HG03135 (cell line): ENCODE measurements at regions not wholly inside any gene's neighbourhood (a gene's known extent, or its start where the extent isn't known, plus 50 kb on each side); places are given as distances from the start of the nearest gene placed in this dataset.
"Not testable (repeated sequence)": the region's sequence is repeated elsewhere in the genome, so short reads cannot be mapped to it uniquely, and the experiment has no call there.

Experiments used
- ATAC-seq: cut with Tn5 transposase; IDR thresholded peaks from one replicate; pipeline ENCODE4 v1.9.1; 2021; ENCODE audit warnings: mild to moderate bottlenecking, moderate library complexity; ENCODE audit not compliant: unreplicated experiment

DNA sequence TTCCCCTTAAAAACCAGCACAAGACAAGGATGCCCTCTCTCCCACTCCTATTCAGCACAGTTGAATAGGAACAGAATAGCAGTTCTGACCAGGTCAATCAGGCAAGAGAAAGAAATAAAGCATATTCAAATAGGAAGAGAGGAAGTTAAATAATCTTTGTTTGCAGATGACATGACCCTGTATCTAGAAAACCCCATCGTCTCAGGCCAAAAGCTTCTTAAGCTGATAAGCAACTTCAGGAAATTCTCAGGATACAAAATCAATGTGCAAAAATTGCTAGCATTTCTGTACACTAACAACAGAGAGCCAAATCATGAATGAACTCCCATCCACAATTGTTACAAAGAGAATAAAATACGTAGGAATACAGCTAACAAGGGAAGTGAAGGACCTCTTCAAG is 394.1 kb upstream of the NFIA start:
- not testable (repeated sequence) for ATAC-seq

DNA sequence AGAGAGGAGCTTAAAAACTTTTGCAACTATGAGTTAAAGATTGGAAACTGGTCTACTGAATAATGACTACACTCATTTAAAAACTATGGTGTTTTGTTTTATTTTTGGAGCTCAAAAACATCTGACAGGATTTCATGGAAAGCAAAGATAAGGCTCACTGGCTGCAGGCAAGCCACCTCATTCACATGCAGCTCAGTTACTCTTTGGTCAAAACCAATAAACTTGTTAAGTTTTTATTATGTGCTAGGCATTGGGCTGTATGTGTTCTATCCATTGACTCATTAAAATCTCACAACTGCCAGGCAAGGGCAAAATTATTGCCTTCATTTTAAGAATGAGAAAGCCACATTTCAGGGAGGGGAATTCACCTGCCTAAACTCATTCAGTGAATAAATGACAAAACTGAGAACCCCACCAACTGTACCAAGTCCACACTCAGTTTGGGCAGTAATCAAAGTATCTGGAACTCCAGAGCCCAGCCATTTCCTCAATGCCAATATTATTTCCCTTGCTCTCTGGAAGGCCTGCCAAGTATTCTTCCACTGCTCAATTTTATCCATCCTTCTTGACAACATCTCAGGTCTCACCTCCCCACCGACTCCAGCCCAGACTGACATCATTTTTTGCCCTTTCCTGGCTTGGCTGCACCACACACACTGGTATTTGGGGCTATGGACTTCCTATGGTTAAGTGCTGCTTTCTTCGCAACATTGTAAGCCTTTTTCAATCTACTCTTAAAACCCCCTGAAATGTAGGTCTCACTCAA is 401.1 kb upstream of the NFIA start:
- ATAC-seq = no peak

DNA sequence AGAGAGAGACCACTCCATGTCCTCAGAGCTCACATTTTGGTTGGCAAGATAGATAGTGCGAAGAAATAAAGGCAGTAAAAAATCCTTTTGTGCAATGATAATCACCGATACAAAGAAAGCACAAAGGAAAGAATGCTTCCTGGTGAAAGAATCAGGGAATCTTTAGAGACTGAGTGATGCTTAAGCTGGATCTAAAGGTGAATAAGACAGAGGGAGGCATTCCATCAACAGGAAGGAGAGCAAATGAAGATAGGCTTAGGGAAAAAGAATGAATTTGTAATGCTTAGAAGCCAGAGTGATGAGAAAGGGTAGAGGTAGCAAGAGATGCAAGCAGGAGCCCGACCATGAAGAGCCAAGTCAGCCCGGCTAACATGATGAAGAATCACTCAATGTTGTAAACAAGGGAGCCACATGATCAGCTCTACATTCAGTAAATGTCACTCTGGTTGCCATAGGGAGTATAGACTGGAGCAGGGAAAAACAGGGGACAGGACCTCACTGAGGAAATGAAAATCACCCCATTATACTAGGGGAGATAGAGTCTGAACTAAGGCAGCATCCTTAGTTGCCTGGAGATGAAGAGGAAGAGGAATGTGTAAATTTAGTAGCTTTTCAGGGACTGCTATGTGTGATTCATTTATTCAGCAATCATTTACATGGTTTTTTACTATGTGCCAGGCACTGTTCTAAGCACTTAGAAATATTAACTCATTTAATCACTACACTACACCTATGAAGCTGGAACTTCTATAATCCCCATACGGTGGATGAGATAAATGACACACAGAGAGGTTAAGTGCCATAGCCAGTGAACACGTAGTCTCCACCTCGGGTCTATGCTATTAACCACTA is 402.6 kb upstream of the NFIA start:
- no peak for ATAC-seq

DNA sequence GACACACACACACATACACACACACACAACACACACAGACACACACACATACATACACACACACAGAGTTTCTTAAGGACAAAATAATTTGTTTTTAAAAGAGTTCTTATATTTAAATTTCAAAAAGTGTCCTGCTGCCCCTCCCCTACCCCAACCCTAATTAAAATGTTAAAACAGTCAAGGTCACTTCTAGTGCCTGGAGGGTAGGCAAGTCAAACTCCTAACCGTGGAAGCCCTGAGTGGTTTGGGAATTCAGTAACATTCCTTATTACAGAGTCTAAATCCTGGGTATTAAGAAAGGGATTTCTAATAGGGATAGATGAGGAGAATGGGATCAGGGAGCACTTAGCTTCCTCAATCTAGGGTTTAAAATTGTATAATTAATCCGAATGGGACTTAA is 403.6 kb upstream of the NFIA start:
- ATAC-seq = no peak

DNA sequence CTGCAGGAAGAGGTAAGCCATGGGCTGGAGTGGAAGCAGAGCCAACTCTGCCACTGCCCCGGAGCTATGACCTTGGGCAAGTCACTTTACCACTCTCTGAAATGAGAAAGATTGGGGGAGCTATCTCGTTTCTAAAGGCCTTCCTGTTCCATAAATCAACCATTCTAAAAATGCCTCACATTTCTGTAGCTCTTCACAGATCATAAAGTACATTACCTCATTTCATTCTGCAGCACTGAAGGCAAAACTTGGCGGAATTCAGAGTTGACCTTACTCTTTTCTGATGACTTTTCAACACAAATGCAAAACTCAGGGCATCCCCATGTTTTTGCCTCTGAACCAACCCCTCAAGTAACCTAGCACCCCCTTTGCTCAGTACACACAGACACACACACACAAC is 404.0 kb upstream of the NFIA start:
- no peak for ATAC-seq

DNA sequence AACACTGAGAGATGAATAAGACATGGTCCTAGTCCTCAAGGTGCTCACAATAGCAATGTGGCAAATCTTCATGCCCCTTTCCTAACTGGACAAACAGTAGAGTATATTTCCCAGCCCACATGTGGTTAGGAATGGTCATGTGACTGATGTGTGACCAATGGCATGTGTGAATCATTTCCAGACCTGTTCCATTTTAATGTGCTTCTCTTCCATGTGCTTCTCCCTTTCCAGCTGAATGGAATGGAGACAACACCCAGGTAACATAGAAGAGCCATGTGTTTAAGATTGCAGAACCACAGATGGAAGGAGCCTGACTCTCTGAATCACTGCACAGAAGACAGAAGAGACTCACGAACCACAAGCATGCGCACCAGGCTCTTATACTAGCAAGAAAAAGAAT is 409.9 kb upstream of the NFIA start:
- ATAC-seq = no peak

DNA sequence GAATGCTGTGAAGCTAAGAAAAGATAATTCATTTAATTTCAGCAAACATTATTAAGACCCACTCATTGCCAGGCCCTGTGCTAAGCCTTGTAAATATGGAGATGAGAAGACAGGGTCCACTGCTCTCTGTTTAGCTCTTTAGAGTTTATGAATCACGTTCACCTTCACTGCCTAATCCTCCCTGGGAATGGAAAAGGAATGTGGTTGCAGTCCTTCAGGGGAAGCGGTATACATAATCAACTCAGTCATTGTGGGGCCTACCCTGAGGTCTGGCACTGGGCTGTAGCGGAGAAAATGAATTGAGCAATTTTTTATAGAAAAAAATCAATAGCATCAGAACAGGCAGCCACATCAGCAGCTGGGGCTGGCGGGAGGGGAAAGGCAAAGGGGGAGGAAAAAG is 412.1 kb upstream of the NFIA start:
- ATAC-seq = no peak

DNA sequence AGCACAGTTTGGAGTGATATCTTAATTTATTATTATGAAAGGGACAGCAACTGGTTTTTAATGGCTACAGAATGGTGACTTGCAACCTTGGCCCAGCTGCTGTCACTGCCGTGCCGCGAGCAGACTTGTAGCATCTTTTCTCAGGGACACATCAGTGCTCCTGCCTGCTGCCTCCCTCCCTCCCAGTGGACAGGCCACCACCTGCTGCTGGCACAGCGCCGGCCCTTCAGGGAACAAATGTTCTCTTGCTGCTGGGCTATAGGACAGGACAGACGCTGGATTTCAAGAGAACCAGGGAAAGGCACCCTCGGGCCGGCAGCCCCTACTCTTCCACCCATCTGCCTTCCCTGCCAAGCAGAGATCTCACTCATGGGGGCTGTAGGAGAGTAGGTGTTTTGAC is 413.8 kb upstream of the NFIA start:
- ATAC-seq = no peak

DNA sequence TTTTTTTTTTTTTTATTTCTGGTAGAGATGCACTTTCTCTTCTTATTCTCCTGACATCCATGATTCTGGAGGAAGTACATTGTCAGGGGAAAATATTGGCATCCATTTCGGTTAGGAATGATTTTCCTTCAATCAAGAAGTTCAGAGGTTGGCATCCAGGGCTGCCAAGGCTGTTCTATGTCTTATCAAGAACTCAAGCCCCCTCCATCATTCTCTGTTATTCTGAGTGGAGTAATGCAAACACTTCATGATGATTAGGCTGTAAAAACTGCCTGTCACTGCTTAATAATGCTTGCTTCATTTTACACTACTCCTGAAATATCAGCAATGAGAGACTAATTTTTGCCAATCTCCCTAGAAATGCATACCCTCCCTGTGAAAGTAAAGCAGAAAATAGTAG is 417.1 kb upstream of the NFIA start:
- no peak for ATAC-seq

DNA sequence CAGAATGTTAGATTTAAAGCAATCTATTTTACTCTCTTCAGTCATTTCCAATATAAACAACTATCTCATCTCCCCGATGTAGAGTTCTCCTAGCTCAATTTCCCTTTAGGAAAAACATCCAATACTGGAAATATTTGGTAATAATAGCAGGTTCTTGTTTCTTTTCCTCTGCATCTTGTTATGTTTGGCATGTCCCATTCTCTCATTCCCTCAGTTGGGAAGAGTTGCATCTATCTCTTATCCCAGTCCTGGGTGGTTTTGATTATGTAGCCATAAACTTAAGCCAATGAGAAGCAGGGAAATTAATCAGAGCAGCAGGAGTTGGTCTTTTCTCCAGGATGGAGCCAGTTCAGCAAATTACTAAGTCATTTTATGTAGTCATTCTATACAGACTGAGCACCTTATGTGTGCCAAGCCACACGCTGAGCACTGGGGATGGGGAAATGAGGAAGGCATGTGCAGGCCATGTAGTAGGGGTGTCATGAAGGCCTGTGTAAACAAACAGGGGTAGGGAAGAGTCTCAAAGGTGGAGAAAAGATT is 418.2 kb upstream of the NFIA start:
- ATAC-seq = no peak

DNA sequence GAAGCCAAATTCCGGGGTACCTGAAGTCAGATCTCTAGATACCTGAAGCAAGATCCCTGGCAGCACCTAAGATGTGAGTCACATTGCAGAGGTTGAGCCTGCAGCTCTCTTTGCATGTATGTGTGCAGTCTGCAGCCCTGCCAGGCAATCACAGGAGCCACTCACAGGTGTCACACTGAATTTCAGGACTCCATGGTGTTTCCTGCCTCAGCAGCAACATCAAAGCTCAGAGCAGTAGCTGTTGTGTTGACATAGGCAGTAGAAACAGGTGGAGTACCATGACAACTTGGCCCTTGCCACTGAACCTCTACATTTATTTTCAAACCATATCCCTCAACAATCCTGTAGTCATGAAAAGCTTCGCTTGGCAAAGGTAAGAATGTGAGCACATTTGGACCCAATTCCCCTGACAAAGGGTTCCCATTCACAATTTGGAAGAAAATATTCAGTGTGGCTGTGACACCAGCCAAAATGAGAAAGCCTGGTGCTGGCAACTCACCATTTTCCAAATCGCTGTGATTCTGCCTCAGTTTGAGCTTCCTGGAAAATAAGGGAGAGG is 419.8 kb upstream of the NFIA start:
- no peak for ATAC-seq

DNA sequence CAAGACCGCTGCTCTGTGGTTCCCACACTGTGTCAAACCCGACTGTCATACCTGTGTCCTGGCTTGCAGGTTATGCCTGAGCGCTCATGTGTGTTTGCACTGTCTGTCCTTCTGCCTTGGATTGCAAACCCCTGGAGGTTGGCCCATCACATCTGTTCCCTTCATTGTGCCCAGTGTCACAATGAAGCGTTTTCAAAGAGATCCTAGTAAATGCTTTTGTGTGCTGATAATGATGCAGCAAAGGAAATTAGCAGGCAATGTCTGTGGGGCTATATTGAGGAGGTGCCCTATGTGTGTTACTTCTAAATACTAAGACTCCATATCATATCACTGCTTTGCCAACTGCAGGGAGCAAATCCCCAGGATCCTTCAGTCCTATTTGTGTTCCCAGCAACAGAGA is 424.4 kb upstream of the NFIA start:
- no peak for ATAC-seq

DNA sequence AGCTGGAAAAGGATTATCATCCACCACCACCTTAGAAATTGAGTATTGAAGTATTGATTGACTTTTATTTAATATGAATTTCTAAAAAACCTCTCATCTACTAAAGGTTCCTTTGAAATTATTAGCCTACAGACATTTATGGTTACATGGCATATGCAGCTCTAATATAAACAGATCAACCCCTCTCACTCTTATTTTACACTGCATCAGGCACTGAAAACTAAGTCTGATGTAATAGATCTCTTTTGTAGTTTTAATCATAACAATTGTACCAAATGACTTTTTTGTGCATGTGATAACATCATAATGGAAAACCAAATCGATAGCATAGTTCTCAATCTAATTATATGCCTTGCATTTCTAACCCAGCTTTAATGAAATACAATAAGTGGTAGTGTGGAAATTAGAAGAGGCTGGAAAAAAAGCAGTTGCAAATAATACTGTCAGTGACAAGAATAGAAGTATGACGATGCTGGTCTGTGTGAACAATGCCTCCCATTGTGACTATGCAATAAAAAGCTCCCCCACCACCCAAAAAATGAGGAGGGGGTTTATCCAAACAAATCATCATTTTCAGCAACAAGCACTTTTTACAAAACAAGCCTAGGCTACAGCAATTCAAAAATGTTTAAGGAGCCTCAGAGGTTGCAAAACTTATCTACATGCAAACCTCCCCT is 426.5 kb upstream of the NFIA start:
- ATAC-seq = no peak

DNA sequence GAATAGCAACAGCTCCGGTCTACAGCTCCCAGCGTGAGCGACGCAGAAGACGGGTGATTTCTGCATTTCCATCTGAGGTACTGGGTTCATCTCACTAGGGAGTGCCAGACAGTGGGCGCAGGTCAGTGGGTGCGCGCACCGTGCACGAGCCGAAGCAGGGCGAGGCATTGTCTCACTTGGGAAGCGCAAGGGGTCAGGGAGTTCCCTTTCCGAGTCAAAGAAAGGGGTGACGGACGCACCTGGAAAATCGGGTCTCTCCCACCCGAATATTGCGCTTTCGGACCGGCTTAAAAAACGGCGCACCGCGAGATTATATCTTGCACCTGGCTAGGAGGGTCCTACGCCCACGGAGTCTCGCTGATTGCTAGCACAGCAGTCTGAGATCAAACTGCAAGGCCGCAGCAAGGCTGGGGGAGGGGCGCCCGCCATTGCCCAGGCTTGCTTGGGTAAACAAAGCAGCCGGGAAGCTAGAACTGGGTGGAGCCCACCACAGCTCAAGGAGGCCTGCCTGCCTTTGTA is 442.3 kb upstream of the NFIA start:
- not testable (repeated sequence) for ATAC-seq

DNA sequence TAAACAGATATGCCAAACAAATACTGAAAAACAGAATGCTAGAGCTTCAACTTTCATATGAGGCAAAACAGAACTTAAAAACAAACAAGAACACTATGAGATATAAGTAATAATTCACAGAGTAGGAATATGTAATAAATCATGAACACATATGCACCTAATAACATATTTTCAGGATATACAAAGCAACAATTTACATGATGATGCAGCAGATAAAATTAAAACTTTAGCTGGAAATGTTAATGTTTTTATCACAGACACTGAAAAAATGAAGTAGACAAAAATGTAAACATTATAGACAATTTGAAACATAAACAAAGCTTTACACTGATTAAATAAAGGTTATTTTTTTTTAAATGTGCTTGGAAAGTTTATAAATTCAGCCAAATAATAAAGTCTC is 443.1 kb upstream of the NFIA start:
- ATAC-seq = no peak

DNA sequence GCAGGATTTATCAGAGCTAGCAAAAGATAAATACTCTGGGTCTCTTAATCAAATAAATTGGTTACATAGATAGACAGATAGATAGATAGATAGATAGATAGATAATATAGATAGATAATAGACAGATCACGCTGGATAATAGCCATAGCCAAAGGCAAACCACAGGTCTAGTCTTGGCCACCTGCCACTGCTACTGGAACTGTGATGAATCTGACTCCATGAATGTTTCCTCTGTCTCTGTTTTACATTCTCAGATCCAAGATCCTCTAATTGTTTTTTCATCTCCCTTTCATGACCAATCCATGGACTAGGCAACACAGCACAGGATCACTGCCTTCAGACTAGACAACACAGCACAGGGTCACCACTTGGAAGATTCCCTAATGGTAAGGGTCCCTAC is 444.7 kb upstream of the NFIA start:
- no peak for ATAC-seq

DNA sequence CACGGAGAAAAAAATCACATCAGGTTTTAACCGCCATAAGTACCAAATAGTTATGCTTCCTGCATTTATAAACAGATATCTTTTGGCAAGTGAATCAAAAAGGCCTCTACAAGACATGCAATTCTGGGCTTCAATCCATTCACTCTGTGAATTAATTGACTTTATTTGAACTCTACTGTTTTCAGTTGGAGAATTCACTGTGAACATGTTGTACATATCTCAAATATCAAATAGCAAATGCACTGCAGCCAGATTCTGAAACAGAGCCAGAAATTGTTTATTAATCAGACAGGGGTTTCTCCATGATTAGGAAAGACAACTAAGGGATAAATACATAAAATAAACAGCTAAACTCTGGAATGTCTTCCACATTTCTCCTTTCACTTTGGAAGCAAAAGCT is 445.4 kb upstream of the NFIA start:
- no peak for ATAC-seq

DNA sequence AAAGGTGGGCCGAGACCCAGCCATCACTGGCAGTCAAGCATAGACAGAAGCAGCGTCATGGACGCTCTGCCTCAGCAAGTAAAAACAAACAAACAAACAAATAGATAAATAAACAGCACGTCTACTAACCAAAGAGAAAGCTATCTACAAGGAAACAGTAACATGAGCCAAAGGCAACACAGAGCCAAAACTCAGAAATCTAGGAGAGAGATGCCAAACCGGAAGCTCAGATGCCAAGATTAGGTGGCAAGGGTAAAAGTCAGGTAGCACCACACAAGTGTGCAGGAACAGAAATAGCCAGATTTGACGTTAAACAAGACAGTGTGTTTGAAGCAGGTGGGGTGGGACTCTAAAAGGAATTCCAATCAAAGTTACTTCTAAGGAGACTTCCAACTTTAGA is 448.3 kb upstream of the NFIA start:
- ATAC-seq = no peak

DNA sequence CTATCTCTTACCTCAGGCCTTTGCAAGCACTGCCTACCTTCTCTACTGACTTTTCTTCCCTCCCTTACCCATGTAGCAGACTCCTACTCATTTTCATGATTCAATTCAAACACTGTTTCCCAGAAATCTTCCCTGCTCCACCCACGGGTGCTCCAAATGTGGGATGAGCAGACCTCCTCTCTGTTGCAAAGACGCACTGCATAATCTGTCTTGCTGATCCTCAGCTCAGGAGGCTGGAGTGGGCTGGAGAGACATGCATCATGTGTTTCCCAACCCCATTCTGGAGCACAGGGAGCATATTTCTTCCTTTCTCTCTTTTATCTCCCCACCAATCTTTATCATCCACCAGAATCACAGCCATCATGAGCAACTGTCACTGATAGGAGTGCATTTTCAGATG is 459.9 kb upstream of the NFIA start:
- ATAC-seq = no peak

DNA sequence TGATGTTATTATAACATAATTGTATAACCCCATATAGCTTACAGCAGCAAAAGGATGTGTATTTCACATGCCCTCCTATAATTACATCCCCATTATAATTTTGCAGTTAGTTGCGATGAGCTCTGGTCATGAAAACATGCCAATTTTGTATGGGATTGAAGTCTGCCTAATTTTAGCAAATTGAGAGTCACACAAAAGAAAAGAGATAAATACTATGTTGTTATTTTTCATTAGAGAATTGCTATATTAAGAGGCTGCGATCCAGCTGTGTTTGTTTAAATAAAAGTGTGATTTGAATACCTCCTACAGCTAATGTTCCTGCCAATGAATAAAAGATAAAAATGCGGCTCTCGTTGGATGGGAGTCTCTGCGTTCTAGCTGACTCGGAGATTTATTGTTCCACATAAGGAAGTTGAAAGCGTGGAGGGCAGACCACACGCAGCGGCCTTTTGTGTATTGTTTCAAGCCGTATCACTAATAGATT is 461.0 kb upstream of the NFIA start:
- ATAC-seq = no peak

DNA sequence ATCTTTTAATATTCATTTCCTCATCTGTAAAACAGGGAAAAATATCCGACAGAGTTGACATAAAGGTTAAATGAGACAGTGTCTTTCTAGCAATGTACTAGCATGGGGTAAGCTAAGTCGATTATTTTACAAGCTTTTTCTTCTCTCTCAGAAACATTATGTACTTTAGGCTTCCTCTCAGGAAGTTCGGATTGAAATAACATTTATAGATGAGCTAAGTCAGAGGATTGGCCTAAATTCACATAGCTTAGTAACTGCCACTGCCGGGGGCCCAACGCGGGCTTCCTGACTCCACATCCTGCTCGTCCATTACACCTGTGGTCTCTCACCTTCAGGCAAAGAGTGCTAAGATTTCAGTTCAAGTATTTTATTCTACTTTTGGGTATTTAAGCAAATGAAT is 462.3 kb upstream of the NFIA start:
- no peak for ATAC-seq
